Bronchial epithelial cell (primary cell): ENCODE measurements at regions not wholly inside any gene's neighbourhood (a gene's known extent, or its start where the extent isn't known, plus 50 kb on each side); places are given as distances from the start of the nearest gene placed in this dataset.
"Not testable (repeated sequence)": the region's sequence is repeated elsewhere in the genome, so short reads cannot be mapped to it uniquely, and the experiment has no call there.

Source experiments
- DNase-seq: peaks from one replicate; pipeline ENCODE4 v3.0.0-alpha.2; 2010; ENCODE audit warnings: low read depth
- FAIRE-seq: peaks from 2 replicates; lab custom pipeline; 2011; peaks lifted over from hg19 to GRCh38; lab: Jason Lieb, UNC
- H3K27me3 ChIP-seq: 2 replicates; pipeline ENCODE4 v1.5.1; 2011; ENCODE audit warnings: low read length; ENCODE audit not compliant: control insufficient read depth, insufficient read depth
- H3K36me3 ChIP-seq: 2 replicates; pipeline ENCODE4 v1.5.1; 2011; ENCODE audit warnings: low read length; ENCODE audit not compliant: control insufficient read depth, insufficient read depth
- H3K4me3 ChIP-seq: 2 replicates; pipeline ENCODE4 v1.5.1; 2011; ENCODE audit warnings: mild to moderate bottlenecking, low read depth, low read length, control low read depth
- CTCF ChIP-seq: IDR thresholded peaks from 2 replicates; pipeline ENCODE4 v1.5.1; 2011; ENCODE audit warnings: mild to moderate bottlenecking, moderate library complexity, low read length, control low read depth, inconsistent platforms; ENCODE audit not compliant: insufficient read depth, severe bottlenecking

- TF ChIP-seq CTCF: no peak
- Histone ChIP-seq H3K27me3 (no peaks in the 10 kb centered on the region), H3K36me3 (no peaks in the 10 kb centered on the region), H3K4me3 (no peak overlapping the region)
- FAIRE-seq: no peak
- peak; percentile 54 for DNase-seq
Measured at GRCh38 chr21:17257784-17258183, 255.1 kb upstream of the CXADR start.

GRCh38 chr21:17264182-17264581, 248.7 kb upstream of the CXADR start:
- FAIRE-seq: no peak
- Histone ChIP-seq H3K4me3 (no peak overlapping the region), H3K36me3 (no peaks in the 10 kb centered on the region), H3K27me3 (no peaks in the 10 kb centered on the region)
- DNase-seq: no peak
- TF ChIP-seq CTCF: no peak

- Histone ChIP-seq H3K27me3 (no peaks in the 10 kb centered on the region), H3K4me3 (no peak overlapping the region), H3K36me3 (no peaks in the 10 kb centered on the region)
- TF ChIP-seq CTCF: no peak
- no peak for DNase-seq
- FAIRE-seq: no peak
Measured at GRCh38 chr21:17269760-17270159, 243.1 kb upstream of the CXADR start.

- no peak for FAIRE-seq
- peak; percentile 14 for TF ChIP-seq CTCF
- H3K36me3 ChIP-seq: no peaks in the 10 kb centered on the region
- H3K4me3 ChIP-seq: no peak overlapping the region
- H3K27me3 ChIP-seq: no peaks in the 10 kb centered on the region
- DNase-seq: peak; percentile 41
Measured at GRCh38 chr21:17270229-17270628, 242.6 kb upstream of the CXADR start.

GRCh38 chr21:17279663-17280062, 233.2 kb upstream of the CXADR start:
- no peak for FAIRE-seq
- Histone ChIP-seq H3K36me3 (no peaks in the 10 kb centered on the region), H3K4me3 (no peak overlapping the region), H3K27me3 (no peaks in the 10 kb centered on the region)
- no peak for DNase-seq
- no peak for TF ChIP-seq CTCF

GRCh38 chr21:17293016-17293562, 219.8 kb upstream of the CXADR start:
- H3K27me3 ChIP-seq, H3K4me3 ChIP-seq, FAIRE-seq, H3K36me3 ChIP-seq, DNase-seq: not testable (repeated sequence)
